NCI-H82 treated with DMSO at 0.1 percent for 48 hours (cell line): ENCODE measurements at regions not wholly inside any gene's neighbourhood (a gene's known extent, or its start where the extent isn't known, plus 50 kb on each side); places are given as distances from the start of the nearest gene placed in this dataset.
A peak's percentile ranks its signal among the peaks of the same experiment; 100 is the strongest.

ENCODE experiments used
- DNase-seq: peaks from one replicate; lab custom pipeline; 2025; ENCODE audit not compliant: unreplicated experiment; lab: John Stamatoyannopoulos, UW

GRCh38 chr2:221282386-221282785 is 289.7 kb downstream of the EPHA4 start:
- DNase-seq, result no peak

- no peak for DNase-seq
Observed at GRCh38 chr2:221283896-221284545, 288.1 kb downstream of the EPHA4 start.

- no peak for DNase-seq
Observed at GRCh38 chr2:221285148-221285547, 287.0 kb downstream of the EPHA4 start.

GRCh38 chr2:221286406-221286805 is 285.7 kb downstream of the EPHA4 start:
- no peak for DNase-seq

- peak; percentile 87 for DNase-seq
Observed at GRCh38 chr2:221289389-221289788, 282.7 kb downstream of the EPHA4 start.

GRCh38 chr2:221289846-221290245 is 282.3 kb downstream of the EPHA4 start:
- DNase-seq, result no peak

- DNase-seq, result no peak
Observed at GRCh38 chr2:221293949-221294742, 278.0 kb downstream of the EPHA4 start.

GRCh38 chr2:221304916-221305315 is 267.2 kb downstream of the EPHA4 start:
- no peak for DNase-seq

GRCh38 chr2:221308507-221309066 is 263.5 kb downstream of the EPHA4 start:
- DNase-seq, result no peak

- no peak for DNase-seq
Observed at GRCh38 chr2:221309892-221310583, 262.1 kb downstream of the EPHA4 start.

GRCh38 chr2:221310730-221311129 is 261.4 kb downstream of the EPHA4 start:
- DNase-seq, result peak; percentile 16

- DNase-seq, result no peak
Observed at GRCh38 chr2:221312634-221313033, 259.5 kb downstream of the EPHA4 start.

- DNase-seq, result no peak
Observed at GRCh38 chr2:221314786-221315185, 257.3 kb downstream of the EPHA4 start.

GRCh38 chr2:221318376-221319130 is 253.6 kb downstream of the EPHA4 start:
- DNase-seq, result no peak

GRCh38 chr2:221322741-221323140 is 249.4 kb downstream of the EPHA4 start:
- no peak for DNase-seq

- DNase-seq, result no peak
Observed at GRCh38 chr2:221323513-221323912, 248.6 kb downstream of the EPHA4 start.

GRCh38 chr2:221330436-221330835 is 241.7 kb downstream of the EPHA4 start:
- no peak for DNase-seq

- no peak for DNase-seq
Observed at GRCh38 chr2:221334481-221335218, 237.5 kb downstream of the EPHA4 start.

- DNase-seq, result no peak
Observed at GRCh38 chr2:221335219-221335752, 236.8 kb downstream of the EPHA4 start.

- DNase-seq, result no peak
Observed at GRCh38 chr2:221336967-221337366, 235.1 kb downstream of the EPHA4 start.
